Heart right ventricle (tissue), 16 donors: ENCODE measurements at regions not wholly inside any gene's neighbourhood (a gene's known extent, or its start where the extent isn't known, plus 50 kb on each side); places are given as distances from the start of the nearest gene placed in this dataset.

Experiments
- ATAC-seq, 8 donors: fragments of 200-7000 bp; cut with Tn5 transposase; one replicate each; pipeline ENCODE4 v1.9.1; 2020; ENCODE audit warnings: mild to moderate bottlenecking in 8 of 8, moderate library complexity in 8 of 8, moderate number of reproducible peaks in 1 of 8
- DNase-seq, 2 donors: peaks; one replicate each; pipeline ENCODE4 v3.0.0-alpha.2; 2020
- H3K27ac ChIP-seq, 10 donors: fragments of 200-600 bp; sonication (generic) in 2 of 10; one replicate each; pipeline versions ENCODE4 v1.5.0 to v1.8.0; 2020 to 2022; ENCODE audit warnings: mild to moderate bottlenecking in 3 of 10
- H3K27me3 ChIP-seq, 7 donors: fragments of 200-600 bp; one replicate each; pipeline ENCODE4 v1.8.0; 2021 to 2022; ENCODE audit warnings: mild to moderate bottlenecking in 2 of 7
- H3K36me3 ChIP-seq, 9 donors: fragments of 200-600 bp; sonication (generic) in 1 of 9; one replicate each; pipeline versions ENCODE4 v1.5.0 to v1.8.0; 2020 to 2022; ENCODE audit warnings: mild to moderate bottlenecking in 2 of 9
- H3K4me1 ChIP-seq, 9 donors: fragments of 200-600 bp; sonication (generic) in 1 of 9; one replicate each; pipeline versions ENCODE4 v1.5.0 to v1.8.0; 2020 to 2022; ENCODE audit warnings: mild to moderate bottlenecking in 4 of 9
- H3K4me3 ChIP-seq, 10 donors: fragments of 200-600 bp; sonication (generic) in 2 of 10; one replicate each; pipeline versions ENCODE4 v1.5.0 to v1.8.0; 2020 to 2022; ENCODE audit warnings: mild to moderate bottlenecking in 7 of 10, moderate library complexity in 2 of 10
- H3K9me3 ChIP-seq, 11 donors: fragments of 200-600 bp in 10 of 11; sonication (generic) in 2 of 11; one replicate each; pipeline versions ENCODE4 v1.5.0 to v1.8.0; 2013 to 2022; ENCODE audit warnings: mild to moderate bottlenecking in 2 of 11, control low read depth in 1 of 11, moderate library complexity in 1 of 11
- CTCF ChIP-seq, 9 donors: fragments of 200-600 bp; sonication (generic) in 2 of 9; IDR thresholded peaks; one replicate each; pipeline versions ENCODE4 v1.5.0 to v1.8.0; 2021 to 2022; ENCODE audit warnings: antibody characterized with exemption in 9 of 9, mild to moderate bottlenecking in 5 of 9, moderate library complexity in 1 of 9
- whole genome bisulfite sequencing, 2 donors: extraction: QIAGEN DNeasy Blood & Tissue Kit; methylation state at CpG; one replicate each; pipeline ENCODE4 v1.1.7; 2013; ENCODE audit warnings: inconsistent platforms in 1 of 2; 5-methylcytosine and 5-hydroxymethylcytosine counted together
- intact Hi-C, 10 donors: fragments of 100-400 bp; cut with DNase I; formaldehyde crosslinking; loops; one replicate each; pipeline versions ENCODE4 v1.11.1 to v1.14.2; 2022
- donor health status: Arrhythmogenic right ventricular cardiomyopathy.
- donor health status: ischemic (EF 13 %, LVEDD 7.1; RV severe dilation, severe dysfunction).
- donor health status: healthy with polysubstance abuse.
- donor health status: DM: no; HTN: yes; CAD: no.
- donor health status: DM: no; HTN: no; CAD: no.
- donor health status: ischemic (EF 25% LVEDD 6.9; RV normal size, moderate dysfunction).
- donor health status: ischemic (EF 25% LVEDD 5.7; RV mildly dilated, moderate dysfunction).
- donor health status: healthy.
- donor health status: DM: yes; HTN: yes; CAD: no.
- donor health status: Ischemic cardiomyopathy.
- donor health status: ischemic (EF 35%, LVEDD 5.7; RV mildly dilated, moderate dysfunction).
- donor health status: nonischemic (EF 11% LVEDD 7.7; RV severe dilation, severe dysfunction).
- donor health status: DM: yes; HTN: yes; CAD: no.
- donor health status: PGD.
- donor health status: ischemic (EF 29% LVEDD 5.4; RV normal size, mild dysfunction).
- donor health status: nonischemic (EF 23%, LVEDD 6.1; RV moderate dilation, normal function).

GRCh38 chr4:11013094-11013664 lies 328.6 kb upstream of the CLNK start:
- no peak overlapping the region for H3K4me3 ChIP-seq
- no peak for TF ChIP-seq CTCF (IDR thresholded peaks at IDR 0.05)
- ATAC-seq (no peak), DNase-seq (no peak)
- peaks cover 0 to 7% (median 0%) of the 10 kb centered on the region in 11 donors for H3K9me3 ChIP-seq
- no peaks in the 10 kb centered on the region for H3K4me1 ChIP-seq
- no peak overlapping the region for H3K27ac ChIP-seq
- H3K36me3 ChIP-seq = no peaks in the 10 kb centered on the region
- intact Hi-C loops = no loop called here
- 82% methylated on average over 3 of the region's 3 CpGs for WGBS, 2 donors
- peaks cover 0 to 3% (median 0%) of the 10 kb centered on the region in 7 donors for H3K27me3 ChIP-seq

DNA sequence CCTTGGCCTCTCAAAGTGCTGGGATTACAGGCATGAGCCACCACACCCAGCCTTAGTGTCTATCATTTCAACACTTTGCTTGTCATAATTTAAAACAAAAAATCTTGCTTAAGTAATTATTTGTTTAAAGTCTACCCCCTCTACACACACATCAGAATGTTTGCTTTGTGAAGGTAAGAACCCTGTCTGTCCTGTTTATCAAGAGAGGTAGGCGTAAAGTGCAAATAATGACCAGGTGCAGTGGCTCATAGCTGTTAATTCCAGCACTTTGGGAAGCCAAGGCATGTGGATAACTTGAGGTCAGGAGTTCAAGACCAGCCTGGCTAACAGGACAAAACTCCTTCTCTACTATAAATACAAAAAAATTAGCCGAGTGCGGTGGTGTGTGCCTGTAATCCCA lies 326.7 kb upstream of the CLNK start:
- Histone ChIP-seq H3K9me3 (peaks cover 0 to 8% (median 0%) of the 10 kb centered on the region in 11 donors), H3K27me3 (peaks cover 0 to 3% (median 0%) of the 10 kb centered on the region in 7 donors), H3K4me3 (no peak overlapping the region), H3K36me3 (no peaks in the 10 kb centered on the region), H3K4me1 (no peaks in the 10 kb centered on the region), H3K27ac (no peak overlapping the region)
- intact Hi-C loops = no loop called here
- TF ChIP-seq CTCF (IDR thresholded peaks at IDR 0.05) = no peak
- no peak for ATAC-seq
- DNase-seq = no peak
- 88 to 89% methylated on average over 3 of the region's 3 CpGs for WGBS, 2 donors

DNA sequence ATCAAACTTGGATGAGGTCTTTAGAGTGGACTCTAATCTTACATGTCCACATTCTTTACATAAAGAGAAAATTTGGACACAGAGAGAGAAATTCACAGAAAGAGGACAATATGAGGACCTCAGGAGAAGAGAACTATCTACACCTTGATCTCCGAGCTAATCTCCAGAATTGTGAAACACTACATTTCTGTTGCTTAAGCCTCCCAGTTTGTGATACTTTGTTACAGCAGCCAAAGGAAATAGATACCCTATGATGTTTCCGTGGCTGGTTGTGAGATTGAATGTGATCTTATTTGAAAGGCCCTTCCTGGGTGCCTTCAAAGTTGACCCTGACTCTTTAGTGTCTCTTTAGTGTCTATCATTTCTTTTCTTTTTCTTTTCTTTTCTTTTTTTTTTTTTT lies 326.1 kb upstream of the CLNK start:
- ATAC-seq (no peak), DNase-seq (no peak)
- WGBS, 2 donors = 82 to 86% methylated on average over 2 of the region's 2 CpGs
- H3K4me3 ChIP-seq = no peak overlapping the region
- H3K27ac ChIP-seq = no peak overlapping the region
- peaks cover 0 to 3% (median 0%) of the 10 kb centered on the region in 7 donors for H3K27me3 ChIP-seq
- no peaks in the 10 kb centered on the region for H3K36me3 ChIP-seq
- no peaks in the 10 kb centered on the region for H3K4me1 ChIP-seq
- no peak for TF ChIP-seq CTCF (IDR thresholded peaks at IDR 0.05)
- H3K9me3 ChIP-seq = peaks cover 0 to 8% (median 0%) of the 10 kb centered on the region in 11 donors
- intact Hi-C loops = no loop called here

- Histone ChIP-seq H3K4me1 (no peaks in the 10 kb centered on the region), H3K36me3 (no peaks in the 10 kb centered on the region), H3K9me3 (peaks cover 0 to 8% (median 0%) of the 10 kb centered on the region in 11 donors), H3K27me3 (peaks cover 0 to 3% (median 0%) of the 10 kb centered on the region in 7 donors), H3K27ac (no peak overlapping the region), H3K4me3 (no peak overlapping the region)
- no peak for TF ChIP-seq CTCF (IDR thresholded peaks at IDR 0.05)
- no peak for ATAC-seq
- DNase-seq = no peak
- 85 to 87% methylated on average over 1 of the region's 1 CpG for WGBS, 2 donors
- intact Hi-C loops = no loop called here
Measured at GRCh38 chr4:11009281-11009680, 324.7 kb upstream of the CLNK start.
